PC-3 (cell line): ENCODE measurements at regions not wholly inside any gene's neighbourhood (a gene's known extent, or its start where the extent isn't known, plus 50 kb on each side); places are given as distances from the start of the nearest gene placed in this dataset.

ENCODE experiments used
- CTCF ChIP-seq: fragments of 300-600 bp; sonication (generic); conservative IDR thresholded peaks from 2 replicates; pipeline ENCODE4 v1.5.1; 2017; ENCODE audit warnings: antibody characterized with exemption, low read depth, mild to moderate bottlenecking, low read length
- EZH2 ChIP-seq: fragments of 300-600 bp; sonication (generic); IDR thresholded peaks from one replicate; pipeline ENCODE4 v1.6.1; 2017; ENCODE audit warnings: antibody characterized with exemption, mild to moderate bottlenecking, low read length; ENCODE audit not compliant: unreplicated experiment

- TF ChIP-seq CTCF (no peak), EZH2 (no peak)
Observed at GRCh38 chr4:43277003-43277402, 384.5 kb downstream of the GRXCR1 start.
